ENCODE measurements at regions not wholly inside any gene's neighbourhood (a gene's known extent, or its start where the extent isn't known, plus 50 kb on each side); places are given as distances from the start of the nearest gene placed in this dataset.

DNA sequence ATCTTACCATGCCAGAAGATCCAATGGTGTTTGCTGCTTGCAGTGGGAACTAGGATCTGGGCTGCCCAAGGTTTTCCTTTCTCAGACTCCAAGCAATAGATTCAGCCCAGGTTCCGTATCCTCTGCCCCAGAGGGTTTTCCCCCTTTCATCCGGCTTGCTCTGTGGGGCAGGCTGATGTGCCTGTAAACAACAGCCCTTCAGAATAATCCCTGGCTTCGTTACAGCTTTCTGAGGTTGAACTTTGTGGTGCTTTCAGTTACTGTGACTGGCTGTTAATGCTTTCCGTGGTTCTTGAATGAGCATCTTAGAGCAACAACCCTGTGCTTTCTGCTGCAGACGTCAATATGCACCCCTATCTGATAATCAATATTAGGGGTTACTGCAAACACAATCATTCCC, 400.4 kb downstream of the BTBD3 start:
- no peak for ATAC-seq
- 61 to 73% methylated on average over 5 of the region's 5 CpGs for WGBS, 2 donors
- H3K4me3 ChIP-seq = no peak overlapping the region
- no peaks in the 10 kb centered on the region for H3K9me3 ChIP-seq
- H3K36me3 ChIP-seq = no peaks in the 10 kb centered on the region
- no peaks in the 10 kb centered on the region for H3K4me1 ChIP-seq
- DNase-seq = no peak
- H3K27me3 ChIP-seq = no peaks in the 10 kb centered on the region
- no peak overlapping the region for H3K27ac ChIP-seq
- TF ChIP-seq, protein P1, sequence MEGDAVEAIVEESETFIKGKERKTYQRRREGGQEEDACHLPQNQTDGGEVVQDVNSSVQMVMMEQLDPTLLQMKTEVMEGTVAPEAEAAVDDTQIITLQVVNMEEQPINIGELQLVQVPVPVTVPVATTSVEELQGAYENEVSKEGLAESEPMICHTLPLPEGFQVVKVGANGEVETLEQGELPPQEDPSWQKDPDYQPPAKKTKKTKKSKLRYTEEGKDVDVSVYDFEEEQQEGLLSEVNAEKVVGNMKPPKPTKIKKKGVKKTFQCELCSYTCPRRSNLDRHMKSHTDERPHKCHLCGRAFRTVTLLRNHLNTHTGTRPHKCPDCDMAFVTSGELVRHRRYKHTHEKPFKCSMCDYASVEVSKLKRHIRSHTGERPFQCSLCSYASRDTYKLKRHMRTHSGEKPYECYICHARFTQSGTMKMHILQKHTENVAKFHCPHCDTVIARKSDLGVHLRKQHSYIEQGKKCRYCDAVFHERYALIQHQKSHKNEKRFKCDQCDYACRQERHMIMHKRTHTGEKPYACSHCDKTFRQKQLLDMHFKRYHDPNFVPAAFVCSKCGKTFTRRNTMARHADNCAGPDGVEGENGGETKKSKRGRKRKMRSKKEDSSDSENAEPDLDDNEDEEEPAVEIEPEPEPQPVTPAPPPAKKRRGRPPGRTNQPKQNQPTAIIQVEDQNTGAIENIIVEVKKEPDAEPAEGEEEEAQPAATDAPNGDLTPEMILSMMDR (IDR thresholded peaks at IDR 0.05) = no peak
- intact Hi-C loops (cut with DNase I) = no loop called here

DNA sequence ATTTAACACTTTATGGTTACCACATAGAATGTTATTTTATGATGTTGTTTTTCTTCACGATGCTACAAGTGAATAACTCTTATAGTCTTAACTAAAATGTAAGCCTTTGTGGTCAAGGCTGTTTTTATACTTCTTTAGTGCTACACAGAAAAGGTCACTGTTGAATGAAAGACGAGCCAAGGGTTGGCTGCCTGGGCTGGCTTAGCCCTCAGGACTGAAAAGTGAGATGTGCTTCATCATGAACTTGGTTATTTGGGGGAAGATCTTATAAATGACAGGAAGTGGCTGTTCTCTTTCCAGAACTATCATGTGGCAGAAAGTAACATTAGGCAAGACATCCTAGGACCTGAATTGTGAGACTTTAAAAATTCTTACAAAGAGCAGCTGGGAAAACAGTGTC, 404.0 kb downstream of the BTBD3 start:
- H3K9me3 ChIP-seq = no peaks in the 10 kb centered on the region
- H3K4me1 ChIP-seq = no peaks in the 10 kb centered on the region
- no peak for DNase-seq
- ATAC-seq = no peak
- intact Hi-C loops (cut with DNase I) = no loop called here
- H3K36me3 ChIP-seq = no peaks in the 10 kb centered on the region
- WGBS, 2 donors = 61 to 63% methylated on average over 2 of the region's 2 CpGs
- H3K4me3 ChIP-seq = no peak overlapping the region
- TF ChIP-seq, protein P1 (IDR thresholded peaks at IDR 0.05) = no peak
- no peak overlapping the region for H3K27ac ChIP-seq
- no peaks in the 10 kb centered on the region for H3K27me3 ChIP-seq

DNA sequence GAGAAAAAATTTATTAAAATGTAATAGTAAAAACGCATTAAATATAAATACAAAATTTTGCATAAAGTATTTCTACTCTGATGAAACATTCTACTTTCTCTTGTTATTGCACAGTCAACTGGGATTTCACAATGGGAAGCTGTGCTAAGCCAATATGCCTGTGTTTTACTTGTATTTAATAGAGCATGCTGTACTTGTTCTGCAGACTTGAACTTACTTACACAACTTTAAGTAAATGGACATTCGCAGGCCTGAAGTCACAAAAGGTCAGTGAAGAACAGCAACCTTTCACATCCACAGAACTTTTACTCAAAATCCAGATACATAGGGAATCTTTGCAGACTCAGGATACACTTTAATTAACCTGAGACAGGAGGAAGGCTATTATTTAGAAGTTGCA, 409.5 kb downstream of the BTBD3 start:
- Histone ChIP-seq H3K9me3 (peaks cover 0 to 18% (median 0%) of the 10 kb centered on the region in 11 donors), H3K4me3 (no peak overlapping the region), H3K36me3 (no peaks in the 10 kb centered on the region), H3K27me3 (no peaks in the 10 kb centered on the region), H3K4me1 (no peaks in the 10 kb centered on the region), H3K27ac (no peak overlapping the region)
- intact Hi-C loops (cut with DNase I) = no loop called here
- ATAC-seq (no peak), DNase-seq (no peak)
- 94 to 96% methylated on average over 2 of the region's 2 CpGs for WGBS, 2 donors
- TF ChIP-seq, protein P1 (IDR thresholded peaks at IDR 0.05) = no peak

DNA sequence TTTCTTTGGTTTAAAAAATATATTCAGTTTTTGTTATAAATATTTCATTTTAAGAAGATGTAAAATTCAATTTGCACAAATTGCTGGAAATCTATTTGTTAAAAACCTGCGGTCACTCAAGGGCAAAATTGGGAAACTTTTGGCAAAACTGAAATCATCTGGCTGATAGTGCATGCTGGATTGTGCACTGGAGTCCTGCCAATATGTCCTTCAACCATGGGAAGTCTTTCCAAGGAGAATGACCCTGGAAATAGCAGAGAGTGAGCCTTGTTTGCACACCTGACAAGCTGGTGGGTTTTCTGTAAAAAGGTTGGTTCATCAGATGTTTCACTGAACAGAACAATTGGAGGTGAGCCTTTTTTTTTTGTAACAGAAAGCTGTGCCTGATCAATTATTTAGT, 413.5 kb downstream of the BTBD3 start:
- no peak for ATAC-seq
- WGBS, 2 donors = 85 to 88% methylated on average over 1 of the region's 1 CpG

More for the DNA sequence above, 413.5 kb downstream of the BTBD3 start:
- Histone ChIP-seq H3K27me3 (no peaks in the 10 kb centered on the region), H3K4me3 (no peak overlapping the region), H3K9me3 (peaks cover 0 to 18% (median 0%) of the 10 kb centered on the region in 11 donors), H3K36me3 (no peaks in the 10 kb centered on the region), H3K27ac (no peak overlapping the region), H3K4me1 (no peaks in the 10 kb centered on the region)
- DNase-seq = no peak
- intact Hi-C loops (cut with DNase I) = no loop called here
- TF ChIP-seq, protein P1 (IDR thresholded peaks at IDR 0.05) = no peak

All from heart right ventricle (tissue), 16 donors.